H9 (cell line): ENCODE measurements at regions not wholly inside any gene's neighbourhood (a gene's known extent, or its start where the extent isn't known, plus 50 kb on each side); places are given as distances from the start of the nearest gene placed in this dataset.
"Not testable (repeated sequence)": the region's sequence is repeated elsewhere in the genome, so short reads cannot be mapped to it uniquely, and the experiment has no call there.

Experiments
- DNase-seq: peaks from one replicate; pipeline ENCODE4 v3.0.0-alpha.2; 2017
- H2AFZ ChIP-seq: one replicate; pipeline ENCODE4 v1.6.1; 2013; ENCODE audit warnings: mild to moderate bottlenecking, low read length, control low read depth, moderate library complexity
- H2AK5ac ChIP-seq: 2 replicates; pipeline ENCODE4 v1.6.1; 2013; ENCODE audit warnings: low read length, control low read depth, mixed read lengths; ENCODE audit not compliant: insufficient read length
- H2BK120ac ChIP-seq: one replicate; pipeline ENCODE4 v1.6.1; 2013; ENCODE audit warnings: low read depth, mild to moderate bottlenecking, low read length, control low read depth, inconsistent platforms; ENCODE audit not compliant: poor library complexity, severe bottlenecking
- H2BK12ac ChIP-seq: 2 replicates; pipeline ENCODE4 v1.6.1; 2013; ENCODE audit warnings: low read length, control low read depth, mixed read lengths, low read depth; ENCODE audit not compliant: insufficient read length
- H2BK15ac ChIP-seq: 2 replicates; pipeline ENCODE4 v1.6.1; 2013; ENCODE audit warnings: low read depth, low read length, control low read depth
- H2BK20ac ChIP-seq: one replicate; pipeline ENCODE4 v1.6.1; 2013; ENCODE audit warnings: low read depth, mild to moderate bottlenecking, low read length, control low read depth, inconsistent platforms; ENCODE audit not compliant: poor library complexity, severe bottlenecking
- H2BK5ac ChIP-seq: 2 replicates; pipeline ENCODE4 v1.6.1; 2013; ENCODE audit warnings: low read length, control low read depth, mixed read lengths; ENCODE audit not compliant: insufficient read length
- H3K14ac ChIP-seq: 2 replicates; pipeline ENCODE4 v1.6.1; 2013; ENCODE audit warnings: low read length, control low read depth; ENCODE audit not compliant: insufficient read depth
- H3K18ac ChIP-seq: 2 replicates; pipeline ENCODE4 v1.6.1; 2013; ENCODE audit warnings: low read depth, mild to moderate bottlenecking, mixed read lengths, low read length, control low read depth; ENCODE audit not compliant: insufficient read length
- H3K23ac ChIP-seq: 2 replicates; pipeline ENCODE4 v1.6.1; 2013; ENCODE audit warnings: low read length, control low read depth, mixed read lengths, low read depth; ENCODE audit not compliant: insufficient read length
- H3K23me2 ChIP-seq: 2 replicates; pipeline ENCODE4 v1.6.1; 2013; ENCODE audit warnings: low read depth, mild to moderate bottlenecking, mixed read lengths, low read length, control low read depth; ENCODE audit not compliant: insufficient read length, poor library complexity, severe bottlenecking
- H3K27ac ChIP-seq: 2 replicates; pipeline ENCODE4 v1.5.1; 2013; ENCODE audit warnings: low read length, control low read depth, mixed read lengths, low read depth; ENCODE audit not compliant: insufficient read length
- H3K27me3 ChIP-seq: 2 replicates; pipeline ENCODE4 v1.6.1; 2013; ENCODE audit warnings: low read length, control low read depth, inconsistent platforms; ENCODE audit not compliant: insufficient read depth
- H3K4ac ChIP-seq: 2 replicates; pipeline ENCODE4 v1.6.1; 2013; ENCODE audit warnings: low read depth, mild to moderate bottlenecking, control low read depth, inconsistent platforms, low read length, moderate library complexity
- H3K4me1 ChIP-seq: 2 replicates; pipeline ENCODE4 v1.6.1; 2013; ENCODE audit warnings: low read length, control low read depth, inconsistent platforms; ENCODE audit not compliant: insufficient read depth
- H3K4me2 ChIP-seq: 2 replicates; pipeline ENCODE4 v1.6.1; 2013; ENCODE audit warnings: low read length, control low read depth, mixed read lengths; ENCODE audit not compliant: insufficient read length, insufficient read depth
- H3K56ac ChIP-seq: 2 replicates; pipeline ENCODE4 v1.6.1; 2013; ENCODE audit warnings: low read depth, mild to moderate bottlenecking, mixed read lengths, low read length, control low read depth; ENCODE audit not compliant: insufficient read length
- H3K79me1 ChIP-seq: 2 replicates; pipeline ENCODE4 v1.6.1; 2013; ENCODE audit warnings: low read depth, mild to moderate bottlenecking, moderate library complexity, low read length, control low read depth, inconsistent platforms; ENCODE audit not compliant: insufficient read depth, poor library complexity, severe bottlenecking
- H3K79me2 ChIP-seq: 2 replicates; pipeline ENCODE4 v1.6.1; 2013; ENCODE audit warnings: low read length, control low read depth, inconsistent platforms; ENCODE audit not compliant: insufficient read depth
- H3K9ac ChIP-seq: 2 replicates; pipeline ENCODE4 v1.6.1; 2013; ENCODE audit warnings: low read length, control low read depth, mixed read lengths; ENCODE audit not compliant: insufficient read length; ENCODE audit errors: extremely low read depth
- H3K9me3 ChIP-seq: one replicate; pipeline ENCODE4 v1.6.1; 2013; ENCODE audit warnings: low read depth, low read length, inconsistent platforms; ENCODE audit not compliant: control insufficient read depth
- H3T11ph ChIP-seq: one replicate; pipeline ENCODE4 v1.6.1; 2013; ENCODE audit warnings: mild to moderate bottlenecking, low read length, control low read depth, inconsistent platforms
- H4K20me1 ChIP-seq: one replicate; pipeline ENCODE4 v1.6.1; 2013; ENCODE audit not compliant: control insufficient read depth, insufficient read length, insufficient read depth
- H4K5ac ChIP-seq: 2 replicates; pipeline ENCODE4 v1.6.1; 2013; ENCODE audit warnings: low read depth, mild to moderate bottlenecking, mixed read lengths, low read length, control low read depth; ENCODE audit not compliant: insufficient read length
- H4K8ac ChIP-seq: replicated peaks from 2 replicates; pipeline ENCODE4 v1.6.1; 2013; ENCODE audit warnings: low read length, control low read depth, mixed read lengths, low read depth; ENCODE audit not compliant: insufficient read length
- H4K91ac ChIP-seq: 2 replicates; pipeline ENCODE4 v1.6.1; 2013; ENCODE audit warnings: low read depth, mild to moderate bottlenecking, moderate library complexity, mixed read lengths, low read length, control low read depth; ENCODE audit not compliant: insufficient read length
- H3K27ac Mint-ChIP-seq, 3 experiments: 2 replicates in 2 of 3; 3 replicates in 1 of 3; pipeline ENCODE4 v1.8.0; 2020 to 2021; ENCODE audit warnings: mixed read lengths in 3 of 3, mild to moderate bottlenecking in 1 of 3, moderate library complexity in 1 of 3
- H3K27me3 Mint-ChIP-seq: 2 replicates; pipeline ENCODE4 v1.8.0; 2021; ENCODE audit warnings: low read depth, mild to moderate bottlenecking, moderate library complexity, mixed read lengths
- H3K36me3 Mint-ChIP-seq, 3 experiments: 2 replicates in 2 of 3; 3 replicates in 1 of 3; pipeline ENCODE4 v1.8.0; 2020 to 2021; ENCODE audit warnings: low read depth in 3 of 3, mixed read lengths in 3 of 3; ENCODE audit not compliant: insufficient read depth in 1 of 3
- H3K4me1 Mint-ChIP-seq, 2 experiments: 2 replicates each; pipeline ENCODE4 v1.8.0; 2020; ENCODE audit warnings: mixed read lengths in 2 of 2
- H3K4me3 Mint-ChIP-seq, 2 experiments: 2 replicates in 1 of 2; 3 replicates in 1 of 2; pipeline ENCODE4 v1.8.0; 2020 to 2021; ENCODE audit warnings: mild to moderate bottlenecking in 2 of 2, mixed read lengths in 2 of 2, moderate library complexity in 1 of 2
- H3K9me3 Mint-ChIP-seq, 2 experiments: 2 replicates in 1 of 2; 3 replicates in 1 of 2; pipeline ENCODE4 v1.8.0; 2020; ENCODE audit warnings: mild to moderate bottlenecking in 2 of 2, mixed read lengths in 2 of 2, moderate library complexity in 1 of 2
- WGBS: extraction: QIAGEN DNeasy Blood & Tissue Kit; methylation state at CpG from one replicate; pipeline ENCODE4 v1.1.7; 2013; ENCODE audit warnings: missing lambda C conversion rate, low lambda C conversion rate, mixed read lengths; ENCODE audit not compliant: insufficient read length; ENCODE audit errors: extremely low coverage; 5-methylcytosine and 5-hydroxymethylcytosine counted together
- TF ChIP-seq, protein P1 (sequence below): fragments of 200-600 bp; sonication (generic); conservative IDR thresholded peaks from 3 replicates; pipeline ENCODE4 v1.8.0; 2021; ENCODE audit warnings: antibody characterized with exemption, mild to moderate bottlenecking

DNA sequence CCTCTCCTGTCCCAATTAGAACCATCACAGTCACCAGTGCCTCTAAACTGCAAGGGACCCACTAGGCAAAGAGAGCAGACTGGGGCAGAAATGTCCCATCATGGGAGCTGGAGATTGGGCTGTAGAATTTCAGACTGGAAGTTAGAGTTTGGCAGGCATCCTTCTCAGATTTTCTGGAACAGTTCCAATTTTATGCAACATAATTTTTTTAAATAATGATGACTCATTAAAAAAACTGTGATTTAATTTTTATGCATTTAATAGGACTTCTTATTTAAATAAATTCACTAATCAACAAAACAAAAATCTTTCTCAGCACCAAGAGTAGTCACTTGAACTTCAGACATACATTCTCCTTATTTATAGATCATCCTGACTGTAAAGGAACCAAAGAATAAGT, 84.6 kb upstream of the SLC7A14 start:
- Mint-ChIP-seq H3K9me3 (peaks cover 20 to 28% of the 10 kb centered on the region in 2 experiments), H3K4me3 (no peak overlapping the region), H3K4me1 (no peaks in the 10 kb centered on the region), H3K27me3 (no peaks in the 10 kb centered on the region; the same call in 1 of the 2 replicates), H3K36me3 (peaks cover 11 to 20% (median 19%) of the 10 kb centered on the region in 3 experiments), H3K27ac (no peak overlapping the region)
- Histone ChIP-seq H4K20me1 (no peaks in the 10 kb centered on the region), H2BK120ac (no peak overlapping the region), H4K5ac (no peak overlapping the region), H2BK12ac (no peak overlapping the region), H3K9ac (no peak overlapping the region), H3K4me1 (no peaks in the 10 kb centered on the region; the same call in 1 of the 2 replicates), H2BK20ac (no peak overlapping the region), H2AFZ (no peak overlapping the region), H3K79me2 (no peaks in the 10 kb centered on the region), H2BK5ac (no peak overlapping the region), H2BK15ac (no peak overlapping the region), H3K27me3 (no peaks in the 10 kb centered on the region), H3K18ac (no peak overlapping the region), H3K4me2 (no peak overlapping the region), H3K14ac (no peak overlapping the region), H2AK5ac (no peak overlapping the region), H4K8ac (no peak overlapping the region), H3K4ac (no peak overlapping the region), H3K23ac (no peak overlapping the region), H3K23me2 (no peaks in the 10 kb centered on the region), H3K56ac (no peak overlapping the region), H4K91ac (no peak overlapping the region), H3K9me3 (no peaks in the 10 kb centered on the region), H3T11ph (no peak overlapping the region), H3K79me1 (no peaks in the 10 kb centered on the region), H3K27ac (no peak overlapping the region)
- DNase-seq, result no peak
- TF ChIP-seq, protein P1, sequence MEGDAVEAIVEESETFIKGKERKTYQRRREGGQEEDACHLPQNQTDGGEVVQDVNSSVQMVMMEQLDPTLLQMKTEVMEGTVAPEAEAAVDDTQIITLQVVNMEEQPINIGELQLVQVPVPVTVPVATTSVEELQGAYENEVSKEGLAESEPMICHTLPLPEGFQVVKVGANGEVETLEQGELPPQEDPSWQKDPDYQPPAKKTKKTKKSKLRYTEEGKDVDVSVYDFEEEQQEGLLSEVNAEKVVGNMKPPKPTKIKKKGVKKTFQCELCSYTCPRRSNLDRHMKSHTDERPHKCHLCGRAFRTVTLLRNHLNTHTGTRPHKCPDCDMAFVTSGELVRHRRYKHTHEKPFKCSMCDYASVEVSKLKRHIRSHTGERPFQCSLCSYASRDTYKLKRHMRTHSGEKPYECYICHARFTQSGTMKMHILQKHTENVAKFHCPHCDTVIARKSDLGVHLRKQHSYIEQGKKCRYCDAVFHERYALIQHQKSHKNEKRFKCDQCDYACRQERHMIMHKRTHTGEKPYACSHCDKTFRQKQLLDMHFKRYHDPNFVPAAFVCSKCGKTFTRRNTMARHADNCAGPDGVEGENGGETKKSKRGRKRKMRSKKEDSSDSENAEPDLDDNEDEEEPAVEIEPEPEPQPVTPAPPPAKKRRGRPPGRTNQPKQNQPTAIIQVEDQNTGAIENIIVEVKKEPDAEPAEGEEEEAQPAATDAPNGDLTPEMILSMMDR, result no peak

DNA sequence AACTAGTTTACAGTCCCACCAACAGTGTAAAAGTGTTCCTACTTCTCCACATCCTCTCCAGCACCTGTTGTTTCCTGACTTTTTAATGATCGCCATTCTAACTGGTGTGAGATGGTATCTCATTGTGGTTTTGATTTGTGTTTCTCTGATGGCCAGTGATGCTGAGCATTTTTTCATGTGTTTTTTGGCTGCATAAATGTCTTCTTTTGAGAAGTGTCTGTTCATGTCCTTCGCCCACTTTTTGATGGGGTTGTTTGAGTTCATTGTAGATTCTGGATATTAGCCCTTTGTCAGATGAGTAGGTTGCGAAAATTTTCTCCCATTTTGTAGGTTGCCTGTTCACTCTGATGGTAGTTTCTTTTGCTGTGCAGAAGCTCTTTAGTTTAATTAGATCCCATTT, 77.1 kb upstream of the SLC7A14 start:
- H2BK120ac ChIP-seq, H3K27ac Mint-ChIP-seq, H4K5ac ChIP-seq, H3K23me2 ChIP-seq, H2BK15ac ChIP-seq, H3K14ac ChIP-seq, H4K91ac ChIP-seq, H3K4me1 ChIP-seq, H3K9ac ChIP-seq, H3K4me3 Mint-ChIP-seq, H3K4me1 Mint-ChIP-seq, H4K8ac ChIP-seq, DNase-seq, H3K4ac ChIP-seq, H3K79me1 ChIP-seq, H2BK20ac ChIP-seq, H3K18ac ChIP-seq, H2AK5ac ChIP-seq, H2BK5ac ChIP-seq, H3K79me2 ChIP-seq, H3K27me3 ChIP-seq, H3K4me2 ChIP-seq, H3T11ph ChIP-seq, H3K56ac ChIP-seq, H4K20me1 ChIP-seq, H3K27me3 Mint-ChIP-seq, H3K9me3 ChIP-seq, H3K23ac ChIP-seq, H3K27ac ChIP-seq, H2BK12ac ChIP-seq, H2AFZ ChIP-seq: not testable (repeated sequence)
- H3K36me3 Mint-ChIP-seq, result peaks cover 4 to 11% (median 10%) of the 10 kb centered on the region in 3 experiments; a peak in 6 of 7 replicates
- H3K9me3 Mint-ChIP-seq, result peaks cover 15% of the 10 kb centered on the region in 2 experiments
- no CpG with 5 or more reads among the region's 3 CpGs for WGBS
